SK-N-SH treated with all-trans-retinoic acid at 6 μM for 48 hours (cell line): ENCODE measurements at regions not wholly inside any gene's neighbourhood (a gene's known extent, or its start where the extent isn't known, plus 50 kb on each side); places are given as distances from the start of the nearest gene placed in this dataset.

Source experiments
- ATAC-seq: fragments of 200-7000 bp; cut with Tn5 transposase; 3 replicates; pipeline ENCODE4 v1.9.1; 2020; ENCODE audit warnings: mild to moderate bottlenecking, moderate library complexity
- ARNTL ChIP-seq: fragments of 450-650 bp; formaldehyde crosslinking; IDR thresholded peaks from 2 replicates; pipeline ENCODE4 v1.5.0; 2020; ENCODE audit warnings: low read depth, mild to moderate bottlenecking, moderate library complexity, borderline replicate concordance
- BACH2 ChIP-seq: fragments of 250-450 bp; sonication (Bioruptor Pico); IDR thresholded peaks from 2 replicates; pipeline ENCODE4 v1.9.0; 2021; ENCODE audit warnings: mild to moderate bottlenecking, borderline replicate concordance
- CSDC2 ChIP-seq: fragments of 250-450 bp; sonication (Bioruptor Pico); IDR thresholded peaks from 2 replicates; pipeline ENCODE4 v1.5.0; 2020; ENCODE audit warnings: mild to moderate bottlenecking, moderate library complexity
- ESRRG ChIP-seq: fragments of 250-450 bp; sonication (Bioruptor Pico); IDR thresholded peaks from 2 replicates; pipeline ENCODE4 v1.6.1; 2021; ENCODE audit warnings: mild to moderate bottlenecking
- GLIS3 ChIP-seq: fragments of 250-450 bp; sonication (Bioruptor Pico); IDR thresholded peaks from 2 replicates; pipeline ENCODE4 v1.5.0; 2020; ENCODE audit warnings: mild to moderate bottlenecking, moderate library complexity
- ISL1 ChIP-seq: fragments of 250-450 bp; sonication (Bioruptor Pico); IDR thresholded peaks from 2 replicates; pipeline ENCODE4 v2.1.2; 2022; ENCODE audit warnings: mild to moderate bottlenecking, moderate library complexity
- OSR1 ChIP-seq: fragments of 250-450 bp; sonication (Bioruptor Pico); IDR thresholded peaks from 2 replicates; pipeline ENCODE4 v1.8.0; 2022; ENCODE audit warnings: moderate library complexity, mild to moderate bottlenecking, inconsistent platforms
- RARB ChIP-seq: fragments of 250-450 bp; sonication (Bioruptor Pico); IDR thresholded peaks from 2 replicates; pipeline ENCODE4 v1.8.0; 2021; ENCODE audit warnings: mild to moderate bottlenecking, moderate library complexity
- SNAI2 ChIP-seq: fragments of 250-450 bp; sonication (Bioruptor Pico); IDR thresholded peaks from 2 replicates; pipeline ENCODE4 v1.5.0; 2020; ENCODE audit warnings: mild to moderate bottlenecking, moderate library complexity
- TCF4 ChIP-seq: fragments of 250-450 bp; sonication (Bioruptor Pico); IDR thresholded peaks from 2 replicates; pipeline ENCODE4 v1.8.0; 2021; ENCODE audit warnings: mild to moderate bottlenecking, moderate library complexity, borderline replicate concordance
- TOX ChIP-seq: fragments of 250-450 bp; sonication (Bioruptor Pico); IDR thresholded peaks from 2 replicates; pipeline ENCODE4 v1.8.0; 2021; ENCODE audit warnings: mild to moderate bottlenecking, moderate library complexity, borderline replicate concordance
- ZFP3 ChIP-seq: fragments of 250-450 bp; sonication (Bioruptor Pico); IDR thresholded peaks from 2 replicates; pipeline ENCODE4 v1.5.0; 2020; ENCODE audit warnings: mild to moderate bottlenecking, moderate library complexity
- ZFP30 ChIP-seq: fragments of 450-650 bp; formaldehyde crosslinking; IDR thresholded peaks from 2 replicates; pipeline ENCODE4 v1.5.0; 2022; ENCODE audit warnings: mild to moderate bottlenecking, moderate library complexity
- ZNF565 ChIP-seq: fragments of 450-650 bp; formaldehyde crosslinking; conservative IDR thresholded peaks from 2 replicates; pipeline ENCODE4 v1.5.0; 2020; ENCODE audit warnings: low read depth, mild to moderate bottlenecking, moderate library complexity
- ZNF70 ChIP-seq: fragments of 450-650 bp; formaldehyde crosslinking; IDR thresholded peaks from 2 replicates; pipeline ENCODE4 v1.5.0; 2020; ENCODE audit warnings: mild to moderate bottlenecking, moderate library complexity
- ZNF8 ChIP-seq: fragments of 450-650 bp; formaldehyde crosslinking; IDR thresholded peaks from 2 replicates; pipeline ENCODE4 v1.5.0; 2020; ENCODE audit warnings: mild to moderate bottlenecking, moderate library complexity
- TF ChIP-seq, protein P1 (sequence below): fragments of 250-450 bp; sonication (Bioruptor Pico); IDR thresholded peaks from 2 replicates; pipeline ENCODE4 v1.8.0; 2020; ENCODE audit warnings: mild to moderate bottlenecking, moderate library complexity, borderline replicate concordance
- TF ChIP-seq, protein P2 (sequence below): fragments of 250-450 bp; sonication (Bioruptor Pico); IDR thresholded peaks from 2 replicates; pipeline ENCODE4 v1.8.0; 2021; ENCODE audit warnings: low read depth, mild to moderate bottlenecking, moderate library complexity, borderline replicate concordance
- TF ChIP-seq, protein P3 (sequence below): fragments of 250-450 bp; sonication (Bioruptor Pico); IDR thresholded peaks from 2 replicates; pipeline ENCODE4 v1.5.1; 2021; ENCODE audit warnings: mild to moderate bottlenecking, moderate library complexity
- TF ChIP-seq, protein P4 (sequence below): fragments of 250-450 bp; sonication (Bioruptor Pico); IDR thresholded peaks from 2 replicates; pipeline ENCODE4 v1.5.0; 2020; ENCODE audit warnings: mild to moderate bottlenecking, moderate library complexity

DNA sequence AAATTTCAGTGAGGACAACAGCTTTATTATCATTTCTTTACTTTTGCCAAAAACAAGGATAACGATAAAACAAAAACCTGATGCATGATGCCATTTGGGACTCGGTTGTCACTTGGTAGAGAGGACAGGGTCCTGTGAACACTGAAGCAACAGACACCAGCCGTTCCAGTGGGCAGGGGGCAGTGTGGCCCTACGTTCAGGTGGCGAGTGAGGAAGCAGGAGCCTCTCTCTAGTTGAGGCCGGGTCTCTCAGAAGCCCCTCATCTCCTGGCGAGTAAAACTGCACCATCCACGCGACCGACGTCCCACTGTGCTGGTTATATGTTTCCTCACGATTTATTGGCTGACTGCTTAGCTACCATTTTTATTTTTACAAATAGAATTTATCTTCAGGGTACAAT, 231.6 kb downstream of the THBS2 start:
- no peak for ATAC-seq
- TF ChIP-seq ZNF565 (CRISPR knock-in tag) (no peak), RARB (CRISPR knock-in tag) (no peak), ZFP3 (CRISPR knock-in tag) (no peak)
- TF ChIP-seq, all 23 proteins: peak for 0

DNA sequence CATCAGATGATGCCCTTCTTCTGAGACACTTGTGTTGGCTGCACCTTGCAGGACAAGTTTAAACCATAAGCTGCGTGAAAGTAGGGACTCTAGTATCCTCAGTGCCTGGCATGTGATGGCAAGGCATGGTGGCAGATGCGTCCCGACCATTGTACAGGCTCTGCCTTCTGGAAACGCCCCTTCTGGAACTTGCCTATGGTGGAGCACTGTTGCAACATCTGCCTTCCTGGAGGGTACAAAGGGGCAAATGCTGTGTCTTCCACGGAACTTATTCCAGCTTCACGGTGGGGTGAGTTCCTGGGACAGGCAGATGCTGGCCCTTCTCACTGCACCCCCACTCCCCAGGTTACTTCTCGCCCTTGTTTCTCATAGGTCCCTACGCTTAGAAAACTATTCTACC, 232.8 kb downstream of the THBS2 start:
- no peak for TF ChIP-seq OSR1 (CRISPR knock-in tag)
- no peak for TF ChIP-seq CSDC2
- no peak for TF ChIP-seq ESRRG
- TF ChIP-seq, protein P1, sequence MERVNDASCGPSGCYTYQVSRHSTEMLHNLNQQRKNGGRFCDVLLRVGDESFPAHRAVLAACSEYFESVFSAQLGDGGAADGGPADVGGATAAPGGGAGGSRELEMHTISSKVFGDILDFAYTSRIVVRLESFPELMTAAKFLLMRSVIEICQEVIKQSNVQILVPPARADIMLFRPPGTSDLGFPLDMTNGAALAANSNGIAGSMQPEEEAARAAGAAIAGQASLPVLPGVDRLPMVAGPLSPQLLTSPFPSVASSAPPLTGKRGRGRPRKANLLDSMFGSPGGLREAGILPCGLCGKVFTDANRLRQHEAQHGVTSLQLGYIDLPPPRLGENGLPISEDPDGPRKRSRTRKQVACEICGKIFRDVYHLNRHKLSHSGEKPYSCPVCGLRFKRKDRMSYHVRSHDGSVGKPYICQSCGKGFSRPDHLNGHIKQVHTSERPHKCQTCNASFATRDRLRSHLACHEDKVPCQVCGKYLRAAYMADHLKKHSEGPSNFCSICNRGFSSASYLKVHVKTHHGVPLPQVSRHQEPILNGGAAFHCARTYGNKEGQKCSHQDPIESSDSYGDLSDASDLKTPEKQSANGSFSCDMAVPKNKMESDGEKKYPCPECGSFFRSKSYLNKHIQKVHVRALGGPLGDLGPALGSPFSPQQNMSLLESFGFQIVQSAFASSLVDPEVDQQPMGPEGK: no peak
- TF ChIP-seq BACH2 (CRISPR knock-in tag): no peak
- no peak for TF ChIP-seq ZNF565 (CRISPR knock-in tag)
- no peak for TF ChIP-seq ZNF8 (CRISPR knock-in tag)
- no peak for TF ChIP-seq TCF4 (CRISPR knock-in tag)
- no peak for TF ChIP-seq GLIS3 (CRISPR knock-in tag)
- no peak for TF ChIP-seq ZFP30 (CRISPR knock-in tag)
- no peak for TF ChIP-seq ARNTL (CRISPR knock-in tag)
- no peak for TF ChIP-seq RARB (CRISPR knock-in tag)
- no peak for TF ChIP-seq ZNF70 (CRISPR knock-in tag)
- no peak for TF ChIP-seq TOX
- TF ChIP-seq, protein P2, sequence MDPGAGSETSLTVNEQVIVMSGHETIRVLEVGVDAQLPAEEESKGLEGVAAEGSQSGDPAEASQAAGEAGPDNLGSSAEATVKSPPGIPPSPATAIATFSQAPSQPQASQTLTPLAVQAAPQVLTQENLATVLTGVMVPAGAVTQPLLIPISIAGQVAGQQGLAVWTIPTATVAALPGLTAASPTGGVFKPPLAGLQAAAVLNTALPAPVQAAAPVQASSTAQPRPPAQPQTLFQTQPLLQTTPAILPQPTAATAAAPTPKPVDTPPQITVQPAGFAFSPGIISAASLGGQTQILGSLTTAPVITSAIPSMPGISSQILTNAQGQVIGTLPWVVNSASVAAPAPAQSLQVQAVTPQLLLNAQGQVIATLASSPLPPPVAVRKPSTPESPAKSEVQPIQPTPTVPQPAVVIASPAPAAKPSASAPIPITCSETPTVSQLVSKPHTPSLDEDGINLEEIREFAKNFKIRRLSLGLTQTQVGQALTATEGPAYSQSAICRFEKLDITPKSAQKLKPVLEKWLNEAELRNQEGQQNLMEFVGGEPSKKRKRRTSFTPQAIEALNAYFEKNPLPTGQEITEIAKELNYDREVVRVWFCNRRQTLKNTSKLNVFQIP (CRISPR knock-in tag): no peak
- TF ChIP-seq, protein P3, sequence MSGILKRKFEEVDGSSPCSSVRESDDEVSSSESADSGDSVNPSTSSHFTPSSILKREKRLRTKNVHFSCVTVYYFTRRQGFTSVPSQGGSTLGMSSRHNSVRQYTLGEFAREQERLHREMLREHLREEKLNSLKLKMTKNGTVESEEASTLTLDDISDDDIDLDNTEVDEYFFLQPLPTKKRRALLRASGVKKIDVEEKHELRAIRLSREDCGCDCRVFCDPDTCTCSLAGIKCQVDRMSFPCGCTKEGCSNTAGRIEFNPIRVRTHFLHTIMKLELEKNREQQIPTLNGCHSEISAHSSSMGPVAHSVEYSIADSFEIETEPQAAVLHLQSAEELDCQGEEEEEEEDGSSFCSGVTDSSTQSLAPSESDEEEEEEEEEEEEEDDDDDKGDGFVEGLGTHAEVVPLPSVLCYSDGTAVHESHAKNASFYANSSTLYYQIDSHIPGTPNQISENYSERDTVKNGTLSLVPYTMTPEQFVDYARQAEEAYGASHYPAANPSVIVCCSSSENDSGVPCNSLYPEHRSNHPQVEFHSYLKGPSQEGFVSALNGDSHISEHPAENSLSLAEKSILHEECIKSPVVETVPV (CRISPR knock-in tag): no peak
- no peak for ATAC-seq

DNA sequence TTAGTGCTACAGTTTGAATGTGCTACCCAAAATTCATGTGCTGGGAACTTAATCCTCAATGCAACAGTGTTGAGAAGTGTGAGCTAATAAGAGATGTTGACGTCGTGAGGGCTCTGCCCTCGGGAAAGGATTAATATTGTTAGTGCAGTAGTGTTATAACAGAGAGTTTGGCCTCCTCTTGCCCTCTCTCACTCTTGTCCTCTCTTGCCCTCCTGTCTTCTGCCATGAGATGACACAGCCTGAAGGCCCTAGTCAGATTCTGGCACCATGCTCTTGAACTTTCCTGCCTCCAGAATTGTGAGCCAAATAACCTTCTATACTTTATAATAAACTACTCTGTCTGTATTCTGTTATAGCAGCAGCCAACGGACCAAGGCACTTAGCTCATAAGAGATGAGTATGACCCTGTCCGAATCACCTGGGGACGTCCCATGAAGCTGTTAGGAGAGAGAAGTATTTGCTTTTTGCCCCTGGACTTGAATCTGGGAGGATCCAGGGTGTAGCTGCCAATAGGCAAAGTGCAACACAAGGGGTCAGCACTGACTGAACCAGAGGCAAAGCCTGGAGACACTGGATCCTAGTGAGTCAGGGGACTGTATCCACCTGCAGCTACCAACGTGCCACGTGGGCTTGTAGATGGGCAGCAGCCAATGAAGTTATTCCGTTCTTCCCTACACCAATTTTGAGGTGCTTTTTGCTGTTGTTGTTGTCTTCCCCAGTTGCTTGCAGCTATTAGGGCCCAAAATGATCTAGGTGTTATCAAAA, 233.7 kb downstream of the THBS2 start:
- peak; percentile 70 for ATAC-seq
- TF ChIP-seq RARB (CRISPR knock-in tag) (no peak), ZNF565 (CRISPR knock-in tag) (no peak), ZFP30 (CRISPR knock-in tag) (no peak), ISL1 (no peak), SNAI2 (no peak), ESRRG (no peak)
- TF ChIP-seq, protein P3 (CRISPR knock-in tag): no peak
- TF ChIP-seq, protein P4, sequence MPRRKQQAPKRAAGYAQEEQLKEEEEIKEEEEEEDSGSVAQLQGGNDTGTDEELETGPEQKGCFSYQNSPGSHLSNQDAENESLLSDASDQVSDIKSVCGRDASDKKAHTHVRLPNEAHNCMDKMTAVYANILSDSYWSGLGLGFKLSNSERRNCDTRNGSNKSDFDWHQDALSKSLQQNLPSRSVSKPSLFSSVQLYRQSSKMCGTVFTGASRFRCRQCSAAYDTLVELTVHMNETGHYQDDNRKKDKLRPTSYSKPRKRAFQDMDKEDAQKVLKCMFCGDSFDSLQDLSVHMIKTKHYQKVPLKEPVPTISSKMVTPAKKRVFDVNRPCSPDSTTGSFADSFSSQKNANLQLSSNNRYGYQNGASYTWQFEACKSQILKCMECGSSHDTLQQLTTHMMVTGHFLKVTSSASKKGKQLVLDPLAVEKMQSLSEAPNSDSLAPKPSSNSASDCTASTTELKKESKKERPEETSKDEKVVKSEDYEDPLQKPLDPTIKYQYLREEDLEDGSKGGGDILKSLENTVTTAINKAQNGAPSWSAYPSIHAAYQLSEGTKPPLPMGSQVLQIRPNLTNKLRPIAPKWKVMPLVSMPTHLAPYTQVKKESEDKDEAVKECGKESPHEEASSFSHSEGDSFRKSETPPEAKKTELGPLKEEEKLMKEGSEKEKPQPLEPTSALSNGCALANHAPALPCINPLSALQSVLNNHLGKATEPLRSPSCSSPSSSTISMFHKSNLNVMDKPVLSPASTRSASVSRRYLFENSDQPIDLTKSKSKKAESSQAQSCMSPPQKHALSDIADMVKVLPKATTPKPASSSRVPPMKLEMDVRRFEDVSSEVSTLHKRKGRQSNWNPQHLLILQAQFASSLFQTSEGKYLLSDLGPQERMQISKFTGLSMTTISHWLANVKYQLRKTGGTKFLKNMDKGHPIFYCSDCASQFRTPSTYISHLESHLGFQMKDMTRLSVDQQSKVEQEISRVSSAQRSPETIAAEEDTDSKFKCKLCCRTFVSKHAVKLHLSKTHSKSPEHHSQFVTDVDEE (CRISPR knock-in tag): no peak
